GM23248 (cell line): ENCODE measurements at regions not wholly inside any gene's neighbourhood (a gene's known extent, or its start where the extent isn't known, plus 50 kb on each side); places are given as distances from the start of the nearest gene placed in this dataset.

ENCODE experiments used
- EZH2 ChIP-seq: fragments of 200-600 bp; sonication (generic); IDR thresholded peaks from 2 replicates; pipeline ENCODE4 v1.6.1; 2018; ENCODE audit warnings: antibody characterized with exemption, mild to moderate bottlenecking; ENCODE audit not compliant: insufficient read depth, poor library complexity, severe bottlenecking
- EZH2phosphoT487 ChIP-seq: fragments of 200-600 bp; sonication (generic); IDR thresholded peaks from 2 replicates; pipeline ENCODE4 v1.6.1; 2018; ENCODE audit warnings: antibody characterized with exemption, moderate library complexity, mild to moderate bottlenecking, low read depth; ENCODE audit not compliant: insufficient read depth

DNA sequence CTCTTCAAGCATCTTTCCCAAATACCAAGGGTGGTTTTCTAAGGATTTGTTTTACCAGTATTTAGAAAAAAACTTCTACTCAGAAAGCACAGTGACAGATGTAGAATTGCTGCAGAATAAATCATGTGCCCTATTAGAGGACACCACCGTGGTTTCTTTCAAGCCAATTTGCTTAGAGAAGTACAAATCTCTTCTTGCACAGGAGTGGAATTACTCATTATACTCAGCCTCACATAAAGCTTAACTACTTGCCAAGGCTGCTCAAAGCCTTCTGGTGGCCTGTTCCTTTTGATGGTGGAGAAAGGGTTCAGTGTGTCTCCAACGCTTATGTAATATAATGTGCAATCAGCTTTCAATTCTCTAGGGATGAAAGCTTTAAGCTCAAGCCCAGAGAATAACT lies 66.5 kb upstream of the CTNNA2 start:
- TF ChIP-seq EZH2 (no peak), EZH2phosphoT487 (no peak)
